H1 (cell line): ENCODE measurements at regions not wholly inside any gene's neighbourhood (a gene's known extent, or its start where the extent isn't known, plus 50 kb on each side); places are given as distances from the start of the nearest gene placed in this dataset.

Source experiments
- CTCF ChIA-PET: fragments of 300-600 bp; sonication (Branson Sonifier 250); formaldehyde crosslinking; loops from one replicate; lab custom pipeline; 2021; ENCODE audit not compliant: partially characterized antibody; lab: Charles Lee
- POLR2A ChIA-PET: fragments of 300-600 bp; sonication (Branson Sonifier 250); formaldehyde crosslinking; loops from one replicate; lab custom pipeline; 2021; ENCODE audit warnings: inconsistent platforms; ENCODE audit not compliant: partially characterized antibody; lab: Charles Lee
- DNase-seq, 2 experiments: peaks; one replicate each; pipeline versions ENCODE4 v3.0.0 to v3.0.0-alpha.2; 2010 to 2022; ENCODE audit warnings: low spot score in 2 of 2, low read depth in 1 of 2, mixed read lengths in 1 of 2
- FAIRE-seq: peaks from 2 replicates; lab custom pipeline; 2011; peaks lifted over from hg19 to GRCh38; lab: Jason Lieb, UNC
- H2AFZ ChIP-seq: 2 replicates; pipeline ENCODE4 v1.8.1; 2012; ENCODE audit warnings: low read length, inconsistent platforms
- H2AK5ac ChIP-seq: 2 replicates; pipeline ENCODE4 v1.6.1; 2013; ENCODE audit warnings: low read depth, low read length
- H2BK120ac ChIP-seq: replicated peaks from 2 replicates; pipeline ENCODE3; 2013; ENCODE audit warnings: low read depth, low read length, inconsistent platforms
- H2BK12ac ChIP-seq: 2 replicates; pipeline ENCODE4 v1.6.1; 2013; ENCODE audit warnings: low read depth, low read length
- H2BK15ac ChIP-seq: 2 replicates; pipeline ENCODE4 v1.6.1; 2013; ENCODE audit warnings: low read length
- H2BK20ac ChIP-seq: 2 replicates; pipeline ENCODE4 v1.6.1; 2013; ENCODE audit warnings: low read length
- H2BK5ac ChIP-seq: 2 replicates; pipeline ENCODE4 v1.6.1; 2013; ENCODE audit warnings: low read depth, low read length
- H3K14ac ChIP-seq: 2 replicates; pipeline ENCODE4 v1.6.1; 2013; ENCODE audit warnings: inconsistent platforms; ENCODE audit not compliant: insufficient read length
- H3K18ac ChIP-seq: 2 replicates; pipeline ENCODE4 v1.6.1; 2013; ENCODE audit warnings: low read length; ENCODE audit errors: extremely low read depth
- H3K23ac ChIP-seq: 2 replicates; pipeline ENCODE4 v1.6.1; 2013; ENCODE audit warnings: inconsistent platforms; ENCODE audit not compliant: insufficient read length
- H3K23me2 ChIP-seq: 2 replicates; pipeline ENCODE4 v1.6.1; 2013; ENCODE audit warnings: low read depth, low read length
- H3K27ac ChIP-seq: 2 replicates; pipeline ENCODE4 v1.6.1; 2011; ENCODE audit warnings: low read depth, low read length, inconsistent platforms
- H3K27me3 ChIP-seq, 4 experiments: replicated peaks in 1 of 4; 1 replicate in 1 of 4; 2 replicates in 3 of 4; pipeline versions ENCODE4 v1.6.1 to v1.8.1; 2011 to 2013; ENCODE audit warnings: low read length in 3 of 4, mild to moderate bottlenecking in 3 of 4, inconsistent platforms in 2 of 4, mixed read lengths in 2 of 4, moderate library complexity in 1 of 4; ENCODE audit not compliant: control insufficient read depth in 3 of 4, insufficient read depth in 3 of 4; ENCODE audit errors: extremely low read depth in 1 of 4
- H3K36me3 ChIP-seq, 4 experiments: 2 replicates each; pipeline versions ENCODE4 v1.6.1 to v1.8.1; 2011 to 2013; ENCODE audit warnings: mild to moderate bottlenecking in 4 of 4, low read length in 3 of 4, moderate library complexity in 2 of 4, control low read depth in 1 of 4, inconsistent platforms in 1 of 4; ENCODE audit not compliant: insufficient read depth in 4 of 4, control insufficient read depth in 2 of 4
- H3K4ac ChIP-seq: replicated peaks from 2 replicates; pipeline ENCODE3; 2013; ENCODE audit warnings: low read length, low read depth, mixed read lengths, inconsistent platforms; ENCODE audit not compliant: insufficient read length
- H3K4me1 ChIP-seq, 4 experiments: replicated peaks in 1 of 4; 1 replicate in 1 of 4; 2 replicates in 3 of 4; pipeline versions ENCODE4 v1.6.1 to v1.8.1; 2011 to 2013; ENCODE audit warnings: low read length in 3 of 4, inconsistent platforms in 2 of 4, mixed read lengths in 1 of 4; ENCODE audit not compliant: insufficient read depth in 4 of 4, control insufficient read depth in 3 of 4
- H3K4me2 ChIP-seq, 2 experiments: 2 replicates each; pipeline versions ENCODE4 v1.6.1 to v1.8.1; 2011 to 2013; ENCODE audit warnings: low read depth in 2 of 2, low read length in 2 of 2, control low read depth in 1 of 2, inconsistent platforms in 1 of 2, mild to moderate bottlenecking in 1 of 2; ENCODE audit not compliant: insufficient read depth in 1 of 2
- H3K4me3 ChIP-seq, 4 experiments: fragments of 200-600, 300-600 bp in 1 of 4; sonication (generic), shearing (Covaris generic), sonication (Bioruptor Twin) in 1 of 4; 2 replicates each; pipeline versions ENCODE4 v1.5.1 to v1.8.1; 2011 to 2016; ENCODE audit warnings: low read length in 4 of 4, low read depth in 3 of 4, control low read depth in 2 of 4, inconsistent platforms in 2 of 4, mild to moderate bottlenecking in 2 of 4, mixed read lengths in 1 of 4, moderate library complexity in 1 of 4; ENCODE audit not compliant: insufficient read depth in 2 of 4; ENCODE audit errors: extremely low read depth in 1 of 4
- H3K56ac ChIP-seq: replicated peaks from 2 replicates; pipeline ENCODE3; 2013; ENCODE audit warnings: low read depth, mild to moderate bottlenecking, mixed read lengths, low read length, inconsistent platforms; ENCODE audit not compliant: insufficient read length
- H3K79me1 ChIP-seq: 2 replicates; pipeline ENCODE4 v1.6.1; 2013; ENCODE audit warnings: low read depth, low read length, control low read depth
- H3K79me2 ChIP-seq, 2 experiments: 2 replicates each; pipeline versions ENCODE4 v1.6.1 to v1.8.1; 2012 to 2013; ENCODE audit warnings: low read length in 2 of 2, mild to moderate bottlenecking in 2 of 2, inconsistent platforms in 1 of 2; ENCODE audit not compliant: insufficient read depth in 2 of 2, control insufficient read depth in 1 of 2
- H3K9ac ChIP-seq, 4 experiments: replicated peaks in 1 of 4; 1 replicate in 1 of 4; 2 replicates in 3 of 4; pipeline versions ENCODE4 v1.6.1 to v1.8.1; 2011 to 2013; ENCODE audit warnings: low read depth in 3 of 4, low read length in 3 of 4, control low read depth in 2 of 4, mild to moderate bottlenecking in 2 of 4, moderate library complexity in 2 of 4, inconsistent platforms in 1 of 4; ENCODE audit errors: extremely low read depth in 1 of 4
- H3K9me3 ChIP-seq, 2 experiments: 2 replicates each; pipeline versions ENCODE4 v1.6.1 to v1.8.1; 2012 to 2013; ENCODE audit warnings: mild to moderate bottlenecking in 2 of 2, moderate library complexity in 2 of 2, control low read depth in 1 of 2, inconsistent platforms in 1 of 2, low read depth in 1 of 2, low read length in 1 of 2, mixed read lengths in 1 of 2; ENCODE audit not compliant: insufficient read depth in 2 of 2
- H4K20me1 ChIP-seq, 2 experiments: replicated peaks in 1 of 2; 2 replicates each; pipeline versions ENCODE3 to v1.8.1; 2011 to 2013; ENCODE audit warnings: inconsistent platforms in 2 of 2, low read length in 2 of 2, mild to moderate bottlenecking in 1 of 2; ENCODE audit not compliant: insufficient read depth in 2 of 2, control insufficient read depth in 1 of 2
- H4K5ac ChIP-seq: 2 replicates; pipeline ENCODE4 v1.6.1; 2013; ENCODE audit warnings: low read length, low read depth, mixed read lengths, inconsistent platforms; ENCODE audit not compliant: insufficient read length
- H4K8ac ChIP-seq: 2 replicates; pipeline ENCODE4 v1.8.0; 2013; ENCODE audit warnings: mild to moderate bottlenecking, moderate library complexity, low read length, inconsistent platforms; ENCODE audit not compliant: insufficient read depth; ENCODE audit errors: extremely low read depth
- H4K91ac ChIP-seq: replicated peaks from 2 replicates; pipeline ENCODE3; 2013; ENCODE audit warnings: low read length, mixed read lengths, inconsistent platforms; ENCODE audit not compliant: insufficient read length
- ASH2L ChIP-seq: fragments of 200-600, 300-600 bp; sonication (generic); IDR thresholded peaks from one replicate; pipeline ENCODE4 v1.7.1; 2017; ENCODE audit warnings: low read length
- CEBPB ChIP-seq: IDR thresholded peaks from 2 replicates; pipeline ENCODE4 v1.6.1; 2012; ENCODE audit warnings: low read depth, low read length
- CHD2 ChIP-seq: IDR thresholded peaks from 2 replicates; pipeline ENCODE4 v1.6.1; 2012; ENCODE audit warnings: low read length, improper control_type of control experiment
- HDAC6 ChIP-seq: IDR thresholded peaks from one replicate; pipeline ENCODE4 v1.7.1; 2012; ENCODE audit warnings: low read depth, mild to moderate bottlenecking, inconsistent platforms, low read length, moderate library complexity
- POLR2AphosphoS5 ChIP-seq: IDR thresholded peaks from 2 replicates; pipeline ENCODE4 v1.6.1; 2011; ENCODE audit warnings: low read depth, low read length
- RAD21 ChIP-seq, 2 experiments: IDR thresholded peaks in 1 of 2; conservative IDR thresholded peaks in 1 of 2; 2 replicates each; pipeline ENCODE4 v1.6.1; 2011; ENCODE audit warnings: low read depth in 2 of 2, low read length in 2 of 2, improper control_type of control experiment in 1 of 2, inconsistent platforms in 1 of 2, mild to moderate bottlenecking in 1 of 2, moderate library complexity in 1 of 2
- SIN3A ChIP-seq, 2 experiments: IDR thresholded peaks in 1 of 2; conservative IDR thresholded peaks in 1 of 2; 2 replicates each; pipeline ENCODE4 v1.6.1; 2011 to 2012; ENCODE audit warnings: low read length in 2 of 2, improper control_type of control experiment in 1 of 2, low read depth in 1 of 2, mild to moderate bottlenecking in 1 of 2
- SIX5 ChIP-seq: IDR thresholded peaks from 2 replicates; pipeline ENCODE4 v1.6.1; 2011; ENCODE audit warnings: mild to moderate bottlenecking, low read depth, low read length
- WGBS, 2 experiments: shearing (Covaris generic) in 1 of 2; methylation state at CpG; one replicate each; pipeline versions ENCODE4 v1.1.6 to v1.1.7; 2013 to 2015; ENCODE audit warnings: low lambda C conversion rate in 2 of 2, mixed read lengths in 2 of 2, inconsistent platforms in 1 of 2, low coverage in 1 of 2, missing lambda C conversion rate in 1 of 2; ENCODE audit not compliant: insufficient replicate concordance in 2 of 2, insufficient coverage in 1 of 2, insufficient read length in 1 of 2; ENCODE audit errors: extremely low coverage in 1 of 2, missing lambda C conversion rate in 1 of 2; 5-methylcytosine and 5-hydroxymethylcytosine counted together
- TF ChIP-seq, protein P1 (sequence below): IDR thresholded peaks from 2 replicates; pipeline ENCODE4 v1.6.1; 2012; ENCODE audit warnings: low read length, inconsistent platforms
- TF ChIP-seq, protein P2 (sequence below), 3 experiments: IDR thresholded peaks; 1 replicate in 2 of 3; 2 replicates in 1 of 3; pipeline versions ENCODE4 v1.5.1 to v1.6.1; 2011; ENCODE audit warnings: low read length in 3 of 3, mild to moderate bottlenecking in 3 of 3, inconsistent platforms in 2 of 3, low read depth in 1 of 3, moderate library complexity in 1 of 3; ENCODE audit not compliant: insufficient read depth in 1 of 3; ENCODE audit errors: control extremely low read depth in 1 of 3

DNA sequence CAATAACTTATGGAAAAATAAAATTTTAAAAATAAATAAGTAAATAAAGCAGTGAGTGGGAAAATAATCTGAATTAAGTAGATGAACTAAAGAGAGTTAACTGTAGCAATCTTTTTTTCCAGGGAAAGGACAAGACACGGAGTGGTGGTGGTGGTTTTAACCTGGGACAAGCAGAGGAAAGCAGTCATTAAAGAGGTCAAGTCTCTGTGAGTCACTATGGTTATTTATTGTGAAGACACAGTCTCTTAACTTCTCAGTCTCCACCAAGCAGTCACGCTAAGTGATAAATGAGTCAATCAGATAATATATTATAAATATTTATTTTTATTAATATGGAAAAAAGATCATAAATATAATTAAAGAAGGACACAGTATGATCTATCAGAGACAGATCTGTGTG is 228.1 kb upstream of the MEOX2 start:
- no peak overlapping the region for H3K14ac ChIP-seq
- 87% methylated on average over 2 of the region's 2 CpGs; no CpG with 5 or more reads in 1 of the 2 experiments for WGBS, 2 experiments
- H4K8ac ChIP-seq: no peak overlapping the region
- H2BK120ac ChIP-seq: no peak overlapping the region
- H3K27me3 ChIP-seq: no peaks in the 10 kb centered on the region
- H3K4me2 ChIP-seq: no peak overlapping the region
- H2AFZ ChIP-seq: no peak overlapping the region
- H3K27ac ChIP-seq: no peak overlapping the region
- no peak for TF ChIP-seq SIX5
- TF ChIP-seq RAD21 (IDR thresholded peaks at IDR 0.05 in 1 of 2, conservative IDR thresholded peaks at IDR 0.05 in 1 of 2; ENCODE audit: low read depth in 2 of 2, low read length in 2 of 2): no peak
- TF ChIP-seq POLR2AphosphoS5: no peak
- TF ChIP-seq SIN3A (conservative IDR thresholded peaks at IDR 0.05 in 1 of 2, IDR thresholded peaks at IDR 0.05 in 1 of 2; ENCODE audit: low read depth in 1 of 2, low read length in 2 of 2): no peak
- no peak for TF ChIP-seq HDAC6
- no peak for TF ChIP-seq ASH2L
- no peak for TF ChIP-seq CEBPB
- TF ChIP-seq, protein P1, sequence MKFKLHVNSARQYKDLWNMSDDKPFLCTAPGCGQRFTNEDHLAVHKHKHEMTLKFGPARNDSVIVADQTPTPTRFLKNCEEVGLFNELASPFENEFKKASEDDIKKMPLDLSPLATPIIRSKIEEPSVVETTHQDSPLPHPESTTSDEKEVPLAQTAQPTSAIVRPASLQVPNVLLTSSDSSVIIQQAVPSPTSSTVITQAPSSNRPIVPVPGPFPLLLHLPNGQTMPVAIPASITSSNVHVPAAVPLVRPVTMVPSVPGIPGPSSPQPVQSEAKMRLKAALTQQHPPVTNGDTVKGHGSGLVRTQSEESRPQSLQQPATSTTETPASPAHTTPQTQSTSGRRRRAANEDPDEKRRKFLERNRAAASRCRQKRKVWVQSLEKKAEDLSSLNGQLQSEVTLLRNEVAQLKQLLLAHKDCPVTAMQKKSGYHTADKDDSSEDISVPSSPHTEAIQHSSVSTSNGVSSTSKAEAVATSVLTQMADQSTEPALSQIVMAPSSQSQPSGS: no peak
- no peak for TF ChIP-seq CHD2
- TF ChIP-seq, protein P2, sequence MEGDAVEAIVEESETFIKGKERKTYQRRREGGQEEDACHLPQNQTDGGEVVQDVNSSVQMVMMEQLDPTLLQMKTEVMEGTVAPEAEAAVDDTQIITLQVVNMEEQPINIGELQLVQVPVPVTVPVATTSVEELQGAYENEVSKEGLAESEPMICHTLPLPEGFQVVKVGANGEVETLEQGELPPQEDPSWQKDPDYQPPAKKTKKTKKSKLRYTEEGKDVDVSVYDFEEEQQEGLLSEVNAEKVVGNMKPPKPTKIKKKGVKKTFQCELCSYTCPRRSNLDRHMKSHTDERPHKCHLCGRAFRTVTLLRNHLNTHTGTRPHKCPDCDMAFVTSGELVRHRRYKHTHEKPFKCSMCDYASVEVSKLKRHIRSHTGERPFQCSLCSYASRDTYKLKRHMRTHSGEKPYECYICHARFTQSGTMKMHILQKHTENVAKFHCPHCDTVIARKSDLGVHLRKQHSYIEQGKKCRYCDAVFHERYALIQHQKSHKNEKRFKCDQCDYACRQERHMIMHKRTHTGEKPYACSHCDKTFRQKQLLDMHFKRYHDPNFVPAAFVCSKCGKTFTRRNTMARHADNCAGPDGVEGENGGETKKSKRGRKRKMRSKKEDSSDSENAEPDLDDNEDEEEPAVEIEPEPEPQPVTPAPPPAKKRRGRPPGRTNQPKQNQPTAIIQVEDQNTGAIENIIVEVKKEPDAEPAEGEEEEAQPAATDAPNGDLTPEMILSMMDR (IDR thresholded peaks at IDR 0.05; ENCODE audit: control extremely low read depth in 1 of 3, insufficient read depth in 1 of 3, low read depth in 1 of 3, low read length in 3 of 3): no peak
- TF ChIP-seq, all 59 proteins: peak for 0
- no peak overlapping the region for H2AK5ac ChIP-seq
- H3K23ac ChIP-seq: no peak overlapping the region
- H3K36me3 ChIP-seq: no peaks in the 10 kb centered on the region
- no peak overlapping the region for H3K9ac ChIP-seq
- H3K4ac ChIP-seq: no peak overlapping the region
- no peak overlapping the region for H4K91ac ChIP-seq
- no peaks in the 10 kb centered on the region for H3K4me1 ChIP-seq
- no peaks in the 10 kb centered on the region for H3K9me3 ChIP-seq
- no peak overlapping the region for H2BK5ac ChIP-seq
- H3K56ac ChIP-seq: no peak overlapping the region
- ChIA-PET CTCF (no interaction called here), POLR2A (no interaction called here)
- H3K23me2 ChIP-seq: no peaks in the 10 kb centered on the region
- H3K18ac ChIP-seq: no peak overlapping the region
- no peak overlapping the region for H3K4me3 ChIP-seq
- no peak overlapping the region for H2BK12ac ChIP-seq
- H4K5ac ChIP-seq: no peak overlapping the region
- FAIRE-seq (no peak), DNase-seq (no peak)
- no peaks in the 10 kb centered on the region for H3K79me1 ChIP-seq
- H2BK15ac ChIP-seq: no peak overlapping the region
- no peaks in the 10 kb centered on the region for H3K79me2 ChIP-seq
- no peak overlapping the region for H2BK20ac ChIP-seq
- no peaks in the 10 kb centered on the region for H4K20me1 ChIP-seq
